Dedifferentiated amniotic fluid mesenchymal stem cell (primary cell): ENCODE measurements at regions not wholly inside any gene's neighbourhood (a gene's known extent, or its start where the extent isn't known, plus 50 kb on each side); places are given as distances from the start of the nearest gene placed in this dataset.
A peak's percentile ranks its signal among the peaks of the same experiment; 100 is the strongest.
"Not testable (repeated sequence)": the region's sequence is repeated elsewhere in the genome, so short reads cannot be mapped to it uniquely, and the experiment has no call there.

Experiments used
- DNase-seq: peaks from one replicate; pipeline ENCODE4 v3.0.0-alpha.2; 2016; ENCODE audit errors: extremely low spot score

GRCh38 chrX:95974890-95975289, 709.8 kb upstream of the DIAPH2 start:
- no peak for DNase-seq

- DNase-seq: no peak
These were observed 689.1 kb upstream of the DIAPH2 start for GRCh38 chrX:95995583-95995982.

GRCh38 chrX:95996294-95996693, 688.3 kb upstream of the DIAPH2 start:
- no peak for DNase-seq

- DNase-seq: no peak
These were observed 682.2 kb upstream of the DIAPH2 start for GRCh38 chrX:96002431-96002830.

- DNase-seq: no peak
These were observed 680.3 kb upstream of the DIAPH2 start for GRCh38 chrX:96004386-96004785.

GRCh38 chrX:96006281-96006680, 678.4 kb upstream of the DIAPH2 start:
- no peak for DNase-seq

- DNase-seq: peak; percentile 20
These were observed 657.2 kb upstream of the DIAPH2 start for GRCh38 chrX:96027407-96027806.

GRCh38 chrX:96052078-96052477, 632.6 kb upstream of the DIAPH2 start:
- no peak for DNase-seq

- no peak for DNase-seq
These were observed 602.8 kb upstream of the DIAPH2 start for GRCh38 chrX:96081891-96082290.

- no peak for DNase-seq
These were observed 590.0 kb upstream of the DIAPH2 start for GRCh38 chrX:96094616-96095015.

- no peak for DNase-seq
These were observed 586.2 kb upstream of the DIAPH2 start for GRCh38 chrX:96098471-96098870.

- DNase-seq: no peak
These were observed 581.6 kb upstream of the DIAPH2 start for GRCh38 chrX:96102997-96103396.

GRCh38 chrX:96112689-96113088, 572.0 kb upstream of the DIAPH2 start:
- DNase-seq: no peak

- DNase-seq: no peak
These were observed 558.5 kb upstream of the DIAPH2 start for GRCh38 chrX:96126182-96126581.

GRCh38 chrX:96128058-96128457, 556.6 kb upstream of the DIAPH2 start:
- DNase-seq: not testable (repeated sequence)

GRCh38 chrX:96140796-96141195, 543.8 kb upstream of the DIAPH2 start:
- DNase-seq: no peak

- DNase-seq: no peak
These were observed 537.0 kb upstream of the DIAPH2 start for GRCh38 chrX:96147681-96148080.

GRCh38 chrX:96170626-96171025, 514.0 kb upstream of the DIAPH2 start:
- DNase-seq: no peak

- no peak for DNase-seq
These were observed 507.7 kb upstream of the DIAPH2 start for GRCh38 chrX:96176921-96177320.

- no peak for DNase-seq
These were observed 503.0 kb upstream of the DIAPH2 start for GRCh38 chrX:96181605-96182004.

GRCh38 chrX:96182366-96182765, 502.3 kb upstream of the DIAPH2 start:
- no peak for DNase-seq

- no peak for DNase-seq
These were observed 501.3 kb upstream of the DIAPH2 start for GRCh38 chrX:96183391-96183790.

- DNase-seq: no peak
These were observed 500.8 kb upstream of the DIAPH2 start for GRCh38 chrX:96183843-96184242.

GRCh38 chrX:96204928-96205327, 479.7 kb upstream of the DIAPH2 start:
- DNase-seq: no peak

- DNase-seq: no peak
These were observed 472.7 kb upstream of the DIAPH2 start for GRCh38 chrX:96211953-96212352.
